ENCODE measurements at regions not wholly inside any gene's neighbourhood (a gene's known extent, or its start where the extent isn't known, plus 50 kb on each side); places are given as distances from the start of the nearest gene placed in this dataset.

DNA sequence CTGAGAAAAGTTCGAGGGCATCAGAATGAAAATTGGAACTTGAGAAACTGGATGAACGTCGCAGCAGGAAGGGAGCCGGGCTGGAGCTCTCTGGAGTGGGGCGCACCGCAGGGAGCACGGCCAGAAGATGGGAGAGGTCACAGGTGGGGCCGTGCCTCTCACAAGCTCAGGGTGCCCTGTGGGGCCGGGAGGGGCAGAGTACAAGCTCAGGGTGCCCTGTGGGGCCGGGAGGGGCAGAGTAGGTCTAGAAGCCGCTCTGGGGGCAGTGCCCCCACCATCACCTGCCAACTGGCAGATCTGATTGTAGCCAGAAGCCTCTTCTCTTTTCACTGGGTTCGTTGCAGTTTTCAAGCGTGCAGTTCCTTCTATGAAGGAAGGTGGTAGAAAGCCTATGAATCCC is 61.1 kb upstream of the SNX9 start:
- TF ChIP-seq, protein P1, sequence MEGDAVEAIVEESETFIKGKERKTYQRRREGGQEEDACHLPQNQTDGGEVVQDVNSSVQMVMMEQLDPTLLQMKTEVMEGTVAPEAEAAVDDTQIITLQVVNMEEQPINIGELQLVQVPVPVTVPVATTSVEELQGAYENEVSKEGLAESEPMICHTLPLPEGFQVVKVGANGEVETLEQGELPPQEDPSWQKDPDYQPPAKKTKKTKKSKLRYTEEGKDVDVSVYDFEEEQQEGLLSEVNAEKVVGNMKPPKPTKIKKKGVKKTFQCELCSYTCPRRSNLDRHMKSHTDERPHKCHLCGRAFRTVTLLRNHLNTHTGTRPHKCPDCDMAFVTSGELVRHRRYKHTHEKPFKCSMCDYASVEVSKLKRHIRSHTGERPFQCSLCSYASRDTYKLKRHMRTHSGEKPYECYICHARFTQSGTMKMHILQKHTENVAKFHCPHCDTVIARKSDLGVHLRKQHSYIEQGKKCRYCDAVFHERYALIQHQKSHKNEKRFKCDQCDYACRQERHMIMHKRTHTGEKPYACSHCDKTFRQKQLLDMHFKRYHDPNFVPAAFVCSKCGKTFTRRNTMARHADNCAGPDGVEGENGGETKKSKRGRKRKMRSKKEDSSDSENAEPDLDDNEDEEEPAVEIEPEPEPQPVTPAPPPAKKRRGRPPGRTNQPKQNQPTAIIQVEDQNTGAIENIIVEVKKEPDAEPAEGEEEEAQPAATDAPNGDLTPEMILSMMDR (IDR thresholded peaks at IDR 0.05): no peak
- TF ChIP-seq POLR2A (IDR thresholded peaks at IDR 0.05) (no peak), POLR2AphosphoS5 (IDR thresholded peaks at IDR 0.05) (no peak)
